IMR-90 (cell line): ENCODE measurements at regions not wholly inside any gene's neighbourhood (a gene's known extent, or its start where the extent isn't known, plus 50 kb on each side); places are given as distances from the start of the nearest gene placed in this dataset.

ENCODE experiments used
- ATAC-seq: fragments of 200-7000 bp; cut with Tn5 transposase; 2 replicates; pipeline ENCODE4 v1.9.1; 2020; ENCODE audit warnings: low read depth, mild to moderate bottlenecking, moderate library complexity
- BruUV-seq: library from RNA; stranded (reverse); fragments of 400-500 nt; replicated peaks from 2 replicates; lab custom pipeline; 2021; lab: Mats Ljungman, UMichigan
- CTCF ChIA-PET: fragments of 300-600 bp; formaldehyde crosslinking; extraction: SDS; loops from one replicate; lab custom pipeline; 2021; ENCODE audit warnings: antibody characterized with exemption; lab: Yijun Ruan, JAX
- POLR2A ChIA-PET: fragments of 300-600 bp; sonication (Branson Sonifier 250); formaldehyde crosslinking; loops from one replicate; lab custom pipeline; 2022; ENCODE audit warnings: antibody characterized with exemption; ENCODE audit not compliant: unreplicated experiment; lab: Charles Lee
- DNase-seq: peaks from one replicate; pipeline ENCODE4 v3.0.0; 2013
- H2AFZ ChIP-seq: replicated peaks from 2 replicates; pipeline ENCODE3; 2013; ENCODE audit warnings: low read length, mild to moderate bottlenecking; ENCODE audit not compliant: poor library complexity
- H2AK5ac ChIP-seq: 2 replicates; pipeline ENCODE4 v1.6.1; 2013; ENCODE audit warnings: low read depth, low read length, inconsistent platforms
- H2AK9ac ChIP-seq: replicated peaks from 2 replicates; pipeline ENCODE3; 2013; ENCODE audit warnings: mild to moderate bottlenecking, low read depth, low read length, moderate library complexity; ENCODE audit not compliant: poor library complexity
- H2BK120ac ChIP-seq: 2 replicates; pipeline ENCODE4 v1.6.1; 2013; ENCODE audit warnings: low read depth, low read length, inconsistent platforms
- H2BK15ac ChIP-seq: 3 replicates; pipeline ENCODE4 v1.6.1; 2013; ENCODE audit warnings: low read depth, low read length, inconsistent platforms
- H2BK20ac ChIP-seq: 2 replicates; pipeline ENCODE4 v1.6.1; 2013; ENCODE audit warnings: low read depth, mild to moderate bottlenecking, inconsistent platforms, low read length, moderate library complexity
- H2BK5ac ChIP-seq: 2 replicates; pipeline ENCODE4 v1.6.1; 2013; ENCODE audit warnings: mild to moderate bottlenecking, low read depth, low read length, inconsistent platforms; ENCODE audit not compliant: poor library complexity, severe bottlenecking
- H3K14ac ChIP-seq: replicated peaks from 2 replicates; pipeline ENCODE4 v1.6.1; 2013; ENCODE audit warnings: low read depth, low read length, inconsistent platforms
- H3K18ac ChIP-seq: 2 replicates; pipeline ENCODE4 v1.6.1; 2013; ENCODE audit warnings: low read depth, low read length, control low read depth
- H3K23ac ChIP-seq: 2 replicates; pipeline ENCODE4 v1.6.1; 2013; ENCODE audit warnings: low read depth, low read length, inconsistent platforms
- H3K27ac ChIP-seq: 2 replicates; pipeline ENCODE4 v1.5.1; 2013; ENCODE audit warnings: mild to moderate bottlenecking, control low read depth, low read length; ENCODE audit not compliant: insufficient read depth
- H3K27me3 ChIP-seq: 2 replicates; pipeline ENCODE4 v1.6.1; 2013; ENCODE audit warnings: low read length; ENCODE audit not compliant: control insufficient read depth, insufficient read depth
- H3K36me3 ChIP-seq: 2 replicates; pipeline ENCODE4 v1.6.1; 2013; ENCODE audit warnings: low read length, mixed read lengths; ENCODE audit not compliant: control insufficient read depth, insufficient read depth
- H3K4ac ChIP-seq: 2 replicates; pipeline ENCODE4 v1.6.1; 2013; ENCODE audit warnings: low read depth, low read length, inconsistent platforms
- H3K4me1 ChIP-seq: 2 replicates; pipeline ENCODE4 v1.6.1; 2013; ENCODE audit warnings: low read length, mixed read lengths; ENCODE audit not compliant: control insufficient read depth, insufficient read depth
- H3K4me2 ChIP-seq: 2 replicates; pipeline ENCODE4 v1.6.1; 2013; ENCODE audit warnings: low read depth, mild to moderate bottlenecking, control low read depth, low read length, moderate library complexity
- H3K4me3 ChIP-seq: 2 replicates; pipeline ENCODE4 v1.5.1; 2013; ENCODE audit warnings: low read depth, mild to moderate bottlenecking, control low read depth, low read length, moderate library complexity; ENCODE audit not compliant: insufficient read depth
- H3K56ac ChIP-seq: 2 replicates; pipeline ENCODE4 v1.6.1; 2013; ENCODE audit warnings: low read length, inconsistent platforms; ENCODE audit not compliant: insufficient read depth; ENCODE audit errors: extremely low read depth
- H3K79me1 ChIP-seq, 2 experiments: 2 replicates each; pipeline ENCODE4 v1.6.1; 2013; ENCODE audit warnings: low read length in 2 of 2, inconsistent platforms in 1 of 2, low read depth in 1 of 2
- H3K9ac ChIP-seq: 2 replicates; pipeline ENCODE4 v1.6.1; 2013; ENCODE audit warnings: low read depth, low read length, control low read depth
- H3K9me1 ChIP-seq: 2 replicates; pipeline ENCODE4 v1.6.1; 2013; ENCODE audit warnings: low read length, inconsistent platforms; ENCODE audit not compliant: insufficient read depth
- H3K9me3 ChIP-seq: 2 replicates; pipeline ENCODE4 v1.6.1; 2013; ENCODE audit warnings: low read length; ENCODE audit not compliant: control insufficient read depth, insufficient read depth
- H4K20me1 ChIP-seq: 2 replicates; pipeline ENCODE4 v1.6.1; 2013; ENCODE audit warnings: low read length, inconsistent platforms; ENCODE audit not compliant: insufficient read depth
- H4K5ac ChIP-seq: 2 replicates; pipeline ENCODE4 v1.6.1; 2013; ENCODE audit warnings: mild to moderate bottlenecking, low read depth, low read length, control low read depth
- H4K8ac ChIP-seq, 2 experiments: 2 replicates each; pipeline ENCODE4 v1.6.1; 2013; ENCODE audit warnings: low read depth in 2 of 2, low read length in 2 of 2, control low read depth in 1 of 2, inconsistent platforms in 1 of 2
- H4K91ac ChIP-seq: 2 replicates; pipeline ENCODE4 v1.6.1; 2013; ENCODE audit warnings: low read depth, low read length, inconsistent platforms; ENCODE audit not compliant: insufficient read depth
- BHLHE40 ChIP-seq: fragments of 150-350 bp; IDR thresholded peaks from 2 replicates; pipeline ENCODE4 v1.6.1; 2016; ENCODE audit warnings: mild to moderate bottlenecking, low read depth, low read length
- CTCF ChIP-seq: conservative IDR thresholded peaks from 2 replicates; pipeline ENCODE4 v1.5.1; 2012; ENCODE audit warnings: mild to moderate bottlenecking, low read depth, low read length, improper control_type of control experiment
- FOS ChIP-seq: fragments of 150-350 bp; IDR thresholded peaks from 2 replicates; pipeline ENCODE4 v1.6.1; 2016; ENCODE audit warnings: low read depth, low read length
- MAFK ChIP-seq: IDR thresholded peaks from 2 replicates; pipeline ENCODE4 v1.6.1; 2012; ENCODE audit warnings: low read depth, low read length, improper control_type of control experiment
- MAZ ChIP-seq: IDR thresholded peaks from 2 replicates; pipeline ENCODE4 v1.6.1; 2012; ENCODE audit warnings: low read depth, mild to moderate bottlenecking, low read length, improper control_type of control experiment, moderate library complexity, borderline replicate concordance
- MXI1 ChIP-seq: IDR thresholded peaks from 2 replicates; pipeline ENCODE4 v1.6.1; 2012; ENCODE audit warnings: low read depth, mild to moderate bottlenecking, low read length, moderate library complexity, borderline replicate concordance
- NFE2L2 ChIP-seq: fragments of 150-350 bp; IDR thresholded peaks from 2 replicates; pipeline ENCODE4 v1.6.1; 2016; ENCODE audit warnings: low read depth, mild to moderate bottlenecking, low read length
- RFX5 ChIP-seq: IDR thresholded peaks from 2 replicates; pipeline ENCODE4 v1.8.0; 2012; ENCODE audit warnings: low read depth, mild to moderate bottlenecking, low read length, moderate library complexity
- SMC3 ChIP-seq: fragments of 150-350 bp; IDR thresholded peaks from 2 replicates; pipeline ENCODE4 v1.6.1; 2016; ENCODE audit warnings: low read depth, mild to moderate bottlenecking, antibody characterized with exemption, low read length, moderate library complexity
- USF2 ChIP-seq: fragments of 150-350 bp; IDR thresholded peaks from 2 replicates; pipeline ENCODE4 v1.6.1; 2017; ENCODE audit warnings: mild to moderate bottlenecking, antibody characterized with exemption, low read length, low read depth
- WGBS, 2 experiments: methylation state at CpG; one replicate each; pipeline versions ENCODE4 v1.1.5 to v1.1.7; 2013; ENCODE audit warnings: missing lambda C conversion rate in 2 of 2; ENCODE audit not compliant: insufficient read length in 1 of 2; ENCODE audit errors: extremely low coverage in 2 of 2; 5-methylcytosine and 5-hydroxymethylcytosine counted together
- dilution Hi-C: fragments of 300-500 bp; cut with HindIII; formaldehyde crosslinking; loops from one replicate; pipeline ENCODE4 v1.14.3; 2018; ENCODE audit warnings: low sequenced_read_pairs; ENCODE audit not compliant: unreplicated experiment
- in situ Hi-C: fragments of 300-500 bp; cut with MboI; formaldehyde crosslinking; loops from 3 replicates; pipeline ENCODE4 v1.14.3; 2019; ENCODE audit warnings: low sequenced_read_pairs, inconsistent platforms, mixed read lengths
- intact Hi-C: fragments of 100-400 bp; cut with micrococcal nuclease; formaldehyde crosslinking; loops from 2 replicates; pipeline ENCODE4 v1.10.0; 2022

GRCh38 chr4:60327651-60328050 lies 872.5 kb upstream of the ADGRL3 start:
- no peaks in the 10 kb centered on the region for H3K4me1 ChIP-seq
- no peak overlapping the region for H2AFZ ChIP-seq
- TF ChIP-seq RFX5 (no peak), SMC3 (no peak), FOS (no peak), MAFK (no peak), USF2 (no peak), MXI1 (no peak), NFE2L2 (no peak), BHLHE40 (no peak), MAZ (no peak), CTCF (no peak)
- no peaks in the 10 kb centered on the region for H3K36me3 ChIP-seq
- no peaks in the 10 kb centered on the region for H3K9me3 ChIP-seq
- H3K9ac ChIP-seq, result no peak overlapping the region
- no peak overlapping the region for H3K23ac ChIP-seq
- in situ Hi-C loops, result no loop called here
- POLR2A ChIA-PET, result no interaction called here
- H2BK15ac ChIP-seq, result no peak overlapping the region
- dilution Hi-C loops, result no loop called here
- no peak overlapping the region for H2AK5ac ChIP-seq
- intact Hi-C loops, result no loop called here
- no peak overlapping the region for H2BK20ac ChIP-seq
- no peak overlapping the region for H3K56ac ChIP-seq
- H3K27me3 ChIP-seq, result no peaks in the 10 kb centered on the region
- WGBS, 2 experiments, result no CpG with 5 or more reads among the region's 1 CpG
- no TSS peak for BruUV-seq
- ATAC-seq (no peak), DNase-seq (no peak)
- no peaks in the 10 kb centered on the region for H4K20me1 ChIP-seq
- no peak overlapping the region for H4K5ac ChIP-seq
- CTCF ChIA-PET, result no interaction called here
- no peaks in the 10 kb centered on the region for H3K79me1 ChIP-seq
- no peak overlapping the region for H3K14ac ChIP-seq
- H3K4me3 ChIP-seq, result no peak overlapping the region
- no peak overlapping the region for H3K27ac ChIP-seq
- H3K9me1 ChIP-seq, result no peaks in the 10 kb centered on the region
- H3K4me2 ChIP-seq, result no peak overlapping the region
- no peak overlapping the region for H2BK120ac ChIP-seq
- H4K8ac ChIP-seq, result no peak overlapping the region
- no peak overlapping the region for H3K18ac ChIP-seq
- H4K91ac ChIP-seq, result no peak overlapping the region
- no peak overlapping the region for H2BK5ac ChIP-seq
- H2AK9ac ChIP-seq, result no peak overlapping the region
- no peak overlapping the region for H3K4ac ChIP-seq
